ENCODE measurements at regions not wholly inside any gene's neighbourhood (a gene's known extent, or its start where the extent isn't known, plus 50 kb on each side); places are given as distances from the start of the nearest gene placed in this dataset.

DNA sequence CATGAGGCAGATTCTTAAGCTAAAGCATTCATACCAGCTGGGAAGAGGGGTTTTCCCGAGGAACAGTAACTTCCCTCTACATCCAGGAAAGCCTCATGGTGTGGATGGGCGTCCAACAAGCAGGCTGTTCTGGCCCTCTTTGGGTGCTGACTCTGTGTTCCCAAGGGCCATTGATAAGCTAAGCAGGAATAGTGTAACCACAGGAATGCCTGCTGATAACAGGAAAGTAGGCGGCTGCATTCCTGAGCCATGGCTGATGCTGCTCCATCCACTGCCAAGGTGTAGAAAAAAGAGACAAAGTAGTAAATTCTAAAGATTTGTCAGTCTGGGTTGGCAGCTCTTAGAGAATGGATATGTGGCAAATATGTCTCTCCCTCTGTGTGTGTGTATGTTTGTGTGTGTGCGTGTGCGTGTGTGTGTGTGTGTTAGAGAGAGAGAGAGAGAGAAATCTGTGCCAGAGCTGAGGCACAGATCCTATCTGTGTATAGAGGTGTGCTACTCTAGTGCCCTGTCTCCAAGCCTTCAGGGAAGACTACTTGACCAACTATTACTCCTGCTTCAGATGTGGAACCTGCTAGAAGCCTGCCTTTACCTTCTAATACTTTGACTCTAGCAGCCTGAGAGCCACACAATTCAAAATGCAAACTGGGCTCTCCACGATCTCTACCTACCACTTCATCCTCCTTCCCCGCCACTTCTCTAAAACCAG is 353.1 kb upstream of the NR3C2 start:
- TF ChIP-seq, protein P1, sequence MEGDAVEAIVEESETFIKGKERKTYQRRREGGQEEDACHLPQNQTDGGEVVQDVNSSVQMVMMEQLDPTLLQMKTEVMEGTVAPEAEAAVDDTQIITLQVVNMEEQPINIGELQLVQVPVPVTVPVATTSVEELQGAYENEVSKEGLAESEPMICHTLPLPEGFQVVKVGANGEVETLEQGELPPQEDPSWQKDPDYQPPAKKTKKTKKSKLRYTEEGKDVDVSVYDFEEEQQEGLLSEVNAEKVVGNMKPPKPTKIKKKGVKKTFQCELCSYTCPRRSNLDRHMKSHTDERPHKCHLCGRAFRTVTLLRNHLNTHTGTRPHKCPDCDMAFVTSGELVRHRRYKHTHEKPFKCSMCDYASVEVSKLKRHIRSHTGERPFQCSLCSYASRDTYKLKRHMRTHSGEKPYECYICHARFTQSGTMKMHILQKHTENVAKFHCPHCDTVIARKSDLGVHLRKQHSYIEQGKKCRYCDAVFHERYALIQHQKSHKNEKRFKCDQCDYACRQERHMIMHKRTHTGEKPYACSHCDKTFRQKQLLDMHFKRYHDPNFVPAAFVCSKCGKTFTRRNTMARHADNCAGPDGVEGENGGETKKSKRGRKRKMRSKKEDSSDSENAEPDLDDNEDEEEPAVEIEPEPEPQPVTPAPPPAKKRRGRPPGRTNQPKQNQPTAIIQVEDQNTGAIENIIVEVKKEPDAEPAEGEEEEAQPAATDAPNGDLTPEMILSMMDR (IDR thresholded peaks at IDR 0.05), result no peak
- no peak for TF ChIP-seq POLR2A (IDR thresholded peaks at IDR 0.05)
- Histone ChIP-seq H3K4me1 (peaks cover 6 to 9% of the 10 kb centered on the region in 2 donors), H3K27me3 (no peaks in the 10 kb centered on the region), H3K36me3 (no peaks in the 10 kb centered on the region), H3K27ac (no peak overlapping the region), H3K9me3 (no peaks in the 10 kb centered on the region), H3K4me3 (replicated peaks in 1 of 3) (no peak overlapping the region)
- DNase-seq, result peak; percentile 4 to 23
- WGBS, 2 donors, result 79 to 83% methylated on average over 7 of the region's 7 CpGs
- intact Hi-C loops (cut with DNase I), result no loop called here

DNA sequence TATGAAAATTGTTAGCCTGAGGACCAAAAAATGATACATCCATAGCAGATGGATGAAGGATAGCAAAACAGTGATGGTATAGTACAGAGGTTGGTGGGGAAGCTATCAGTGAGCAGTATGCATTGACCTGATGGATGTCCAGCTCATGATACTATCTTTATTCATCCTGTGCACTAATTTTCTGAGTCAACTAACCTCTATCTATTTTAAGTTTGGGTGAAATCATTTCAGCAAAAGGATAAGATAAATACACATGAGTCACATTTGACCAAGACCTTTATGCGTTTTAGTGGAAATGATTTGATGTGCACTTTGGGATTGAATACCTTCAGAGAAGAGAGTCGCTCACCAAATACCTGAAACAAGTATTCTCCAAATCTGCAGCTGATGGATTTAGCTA is 351.0 kb upstream of the NR3C2 start:
- intact Hi-C loops (cut with DNase I), result no loop called here
- Histone ChIP-seq H3K9me3 (no peaks in the 10 kb centered on the region), H3K4me1 (peaks cover 6 to 17% of the 10 kb centered on the region in 2 donors), H3K27ac (no peak overlapping the region), H3K27me3 (no peaks in the 10 kb centered on the region), H3K4me3 (replicated peaks in 1 of 3) (no peak overlapping the region), H3K36me3 (no peaks in the 10 kb centered on the region)
- 97% methylated on average over 2 of the region's 2 CpGs for WGBS, 2 donors
- no peak for DNase-seq
- TF ChIP-seq, protein P1 (IDR thresholded peaks at IDR 0.05), result no peak
- no peak for TF ChIP-seq POLR2A (IDR thresholded peaks at IDR 0.05)

DNA sequence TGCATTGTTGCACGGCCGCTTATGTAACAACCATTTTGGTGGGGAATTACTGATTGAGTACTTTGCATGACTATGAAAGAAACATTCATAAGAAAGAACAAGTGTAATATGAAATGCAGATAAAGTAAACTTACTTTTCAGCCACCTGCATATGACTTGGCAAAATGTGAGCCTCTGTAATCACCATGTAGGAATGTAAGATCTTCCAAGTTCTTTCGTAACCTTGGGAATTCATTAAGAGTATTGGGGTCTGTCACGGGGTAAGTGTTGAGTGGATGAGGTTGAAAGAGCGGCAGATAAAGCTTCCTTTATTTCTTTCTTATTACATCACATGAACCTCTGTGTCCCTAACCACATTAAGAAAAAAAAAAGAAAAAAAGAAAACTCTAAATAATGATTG is 348.5 kb upstream of the NR3C2 start:
- no peaks in the 10 kb centered on the region for H3K27me3 ChIP-seq
- WGBS, 2 donors, result 73 to 74% methylated on average over 5 of the region's 5 CpGs
- peaks cover 14 to 17% of the 10 kb centered on the region in 2 donors for H3K4me1 ChIP-seq
- TF ChIP-seq, protein P1 (IDR thresholded peaks at IDR 0.05), result no peak
- no peak for TF ChIP-seq POLR2A (IDR thresholded peaks at IDR 0.05)
- no peaks in the 10 kb centered on the region for H3K36me3 ChIP-seq
- intact Hi-C loops (cut with DNase I), result no loop called here
- DNase-seq, result peak in 1 of 2 donors; percentile 13
- H3K27ac ChIP-seq, result peak overlapping the region; percentile 13 to 67 (median 48)
- no peak overlapping the region for H3K4me3 ChIP-seq (replicated peaks in 1 of 3)
- no peaks in the 10 kb centered on the region for H3K9me3 ChIP-seq

DNA sequence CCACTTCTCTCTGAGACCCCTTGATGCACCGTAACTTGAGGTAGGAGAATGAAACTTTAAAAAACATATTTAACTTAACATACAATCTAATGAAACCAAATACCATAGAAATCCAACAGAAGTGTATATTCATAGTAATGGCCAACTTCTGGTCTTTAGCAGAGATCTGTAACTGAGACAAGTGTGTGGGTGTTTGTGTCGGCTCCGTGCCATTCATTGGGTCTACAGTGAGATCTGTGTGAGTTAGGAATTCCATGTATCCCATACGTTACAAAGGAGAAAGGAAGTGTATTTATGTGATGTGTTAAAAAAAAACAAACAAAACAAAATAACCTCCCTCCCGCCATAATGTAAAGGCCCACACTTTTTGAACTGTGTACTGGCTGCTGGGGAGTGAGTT is 348.0 kb upstream of the NR3C2 start:
- TF ChIP-seq POLR2A (IDR thresholded peaks at IDR 0.05), result no peak
- TF ChIP-seq, protein P1 (IDR thresholded peaks at IDR 0.05), result no peak
- H3K27ac ChIP-seq, result peak overlapping the region; percentile 13 to 67 (median 48)
- intact Hi-C loops (cut with DNase I), result no loop called here
- H3K9me3 ChIP-seq, result no peaks in the 10 kb centered on the region
- 75 to 88% methylated on average over 5 of the region's 5 CpGs for whole genome bisulfite sequencing, 2 donors
- peaks cover 14 to 17% of the 10 kb centered on the region in 2 donors for H3K4me1 ChIP-seq
- no peaks in the 10 kb centered on the region for H3K36me3 ChIP-seq
- DNase-seq, result no peak
- H3K27me3 ChIP-seq, result no peaks in the 10 kb centered on the region
- H3K4me3 ChIP-seq (replicated peaks in 1 of 3), result no peak overlapping the region

DNA sequence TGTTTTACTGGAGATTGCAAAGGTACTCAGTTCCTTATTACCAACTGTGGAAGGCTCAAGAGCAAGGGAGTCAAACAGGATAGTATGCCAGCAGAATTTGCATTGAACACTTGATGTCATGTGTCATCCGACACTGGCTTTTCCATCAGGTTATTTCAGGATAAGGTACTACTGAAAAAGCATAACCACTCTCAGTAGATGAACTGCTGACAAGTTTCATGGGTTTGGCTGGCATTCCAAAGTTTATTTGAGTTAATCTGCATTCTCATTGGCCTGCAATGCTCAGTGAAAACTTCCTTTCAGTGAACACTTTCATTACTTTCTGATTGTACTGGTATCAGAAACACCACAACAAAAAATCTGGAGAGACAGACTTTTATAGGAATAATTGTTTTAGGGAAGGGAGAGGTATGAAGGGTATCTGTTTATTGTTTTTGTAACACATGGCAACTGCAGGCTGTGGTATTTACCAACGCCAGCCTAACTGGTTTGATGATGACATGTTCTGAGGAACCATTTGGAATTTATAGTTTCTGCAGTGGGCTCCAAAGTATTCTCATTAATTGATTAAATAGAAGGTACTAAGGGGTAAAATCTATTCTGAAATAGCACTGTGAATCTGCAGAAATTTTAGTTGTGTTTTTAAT is 345.7 kb upstream of the NR3C2 start:
- 32 to 39% methylated on average over 2 of the region's 2 CpGs for WGBS, 2 donors
- intact Hi-C loops (cut with DNase I), result no loop called here
- H3K4me1 ChIP-seq, result peaks cover 14 to 17% of the 10 kb centered on the region in 2 donors
- TF ChIP-seq POLR2A (IDR thresholded peaks at IDR 0.05), result peak in 1 of 2 donors; percentile 29
- TF ChIP-seq, protein P1 (IDR thresholded peaks at IDR 0.05), result no peak
- no peaks in the 10 kb centered on the region for H3K9me3 ChIP-seq
- peak overlapping the region; percentile 20 to 78 (median 53) for H3K27ac ChIP-seq
- H3K36me3 ChIP-seq, result no peaks in the 10 kb centered on the region
- peak; percentile 17 to 26 for DNase-seq
- H3K27me3 ChIP-seq, result no peaks in the 10 kb centered on the region
- H3K4me3 ChIP-seq (replicated peaks in 1 of 3), result no peak overlapping the region
